ENCODE measurements at regions not wholly inside any gene's neighbourhood (a gene's known extent, or its start where the extent isn't known, plus 50 kb on each side); places are given as distances from the start of the nearest gene placed in this dataset.

GRCh38 chr14:98984027-98984718 lies 287.8 kb downstream of the BCL11B start:
- TF ChIP-seq YY1 (IDR thresholded peaks at IDR 0.05; ENCODE audit: low read depth), result no peak
- no peak for TF ChIP-seq REST (IDR thresholded peaks at IDR 0.05; ENCODE audit: low read depth)
- no peak for TF ChIP-seq TEAD4 (IDR thresholded peaks at IDR 0.05)
- TF ChIP-seq TAF1 (IDR thresholded peaks at IDR 0.05; ENCODE audit: low read depth), result no peak
- TF ChIP-seq ZBTB7A (IDR thresholded peaks at IDR 0.05; ENCODE audit: low read depth), result no peak
- TF ChIP-seq CEBPB (IDR thresholded peaks at IDR 0.05), result no peak
- TF ChIP-seq EGR1 (IDR thresholded peaks at IDR 0.05), result no peak
